WTC11 (cell line): ENCODE measurements at regions not wholly inside any gene's neighbourhood (a gene's known extent, or its start where the extent isn't known, plus 50 kb on each side); places are given as distances from the start of the nearest gene placed in this dataset.

Source experiments
- CREM ChIP-seq: sonication (generic); formaldehyde crosslinking; IDR thresholded peaks from 2 replicates; pipeline ENCODE4 v1.8.1; 2022; ENCODE audit warnings: mild to moderate bottlenecking, missing genetic modification reagents, moderate library complexity
- ESRRA ChIP-seq: sonication (generic); formaldehyde crosslinking; IDR thresholded peaks from 2 replicates; pipeline ENCODE4 v1.8.1; 2022; ENCODE audit warnings: mild to moderate bottlenecking, missing genetic modification reagents, borderline replicate concordance
- ETV6 ChIP-seq: sonication (generic); formaldehyde crosslinking; IDR thresholded peaks from 2 replicates; pipeline ENCODE4 v1.8.1; 2022; ENCODE audit warnings: mild to moderate bottlenecking, missing genetic modification reagents
- SP1 ChIP-seq: sonication (generic); formaldehyde crosslinking; conservative IDR thresholded peaks from 2 replicates; pipeline ENCODE4 v1.8.1; 2022; ENCODE audit warnings: missing genetic modification reagents
- ZNF263 ChIP-seq: sonication (generic); formaldehyde crosslinking; IDR thresholded peaks from 2 replicates; pipeline ENCODE4 v1.8.1; 2022; ENCODE audit warnings: low read depth, mild to moderate bottlenecking, moderate library complexity, missing genetic modification reagents
- TF ChIP-seq, protein P1 (sequence below): fragments of 200-600 bp; IDR thresholded peaks from 2 replicates; pipeline ENCODE4 v1.8.0; 2022; ENCODE audit warnings: antibody characterized with exemption
- TF ChIP-seq, protein P2 (sequence below): sonication (generic); formaldehyde crosslinking; conservative IDR thresholded peaks from 2 replicates; pipeline ENCODE4 v1.8.1; 2022; ENCODE audit warnings: mild to moderate bottlenecking, missing genetic modification reagents
- TF ChIP-seq, protein P3 (sequence below): fragments of 250-450 bp; sonication (Bioruptor Pico); IDR thresholded peaks from 2 replicates; pipeline ENCODE4 v1.8.0; 2021; ENCODE audit warnings: mild to moderate bottlenecking

DNA sequence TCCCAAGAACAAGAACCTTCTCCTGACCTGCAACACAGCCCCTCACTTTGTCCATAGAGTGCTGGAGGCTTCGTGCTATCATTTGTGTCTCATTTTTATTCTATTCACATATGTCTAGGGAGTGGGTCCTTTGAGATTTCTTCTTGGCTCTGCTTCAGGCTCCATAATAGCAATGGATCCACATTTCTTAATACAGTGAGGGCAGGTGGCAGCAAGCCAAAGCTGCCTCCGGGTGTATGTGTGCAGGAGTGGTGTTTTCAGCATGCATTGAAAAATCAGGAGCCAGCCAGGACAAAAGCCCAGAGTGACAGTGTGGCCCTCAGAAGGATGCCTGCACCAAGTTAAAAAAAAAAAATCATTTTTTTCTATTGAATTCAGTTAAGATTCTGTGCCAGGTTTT is 115.1 kb upstream of the PELI1 start:
- no peak for TF ChIP-seq CREM (CRISPR knock-in tag)
- no peak for TF ChIP-seq ETV6 (CRISPR knock-in tag)
- TF ChIP-seq, protein P1, sequence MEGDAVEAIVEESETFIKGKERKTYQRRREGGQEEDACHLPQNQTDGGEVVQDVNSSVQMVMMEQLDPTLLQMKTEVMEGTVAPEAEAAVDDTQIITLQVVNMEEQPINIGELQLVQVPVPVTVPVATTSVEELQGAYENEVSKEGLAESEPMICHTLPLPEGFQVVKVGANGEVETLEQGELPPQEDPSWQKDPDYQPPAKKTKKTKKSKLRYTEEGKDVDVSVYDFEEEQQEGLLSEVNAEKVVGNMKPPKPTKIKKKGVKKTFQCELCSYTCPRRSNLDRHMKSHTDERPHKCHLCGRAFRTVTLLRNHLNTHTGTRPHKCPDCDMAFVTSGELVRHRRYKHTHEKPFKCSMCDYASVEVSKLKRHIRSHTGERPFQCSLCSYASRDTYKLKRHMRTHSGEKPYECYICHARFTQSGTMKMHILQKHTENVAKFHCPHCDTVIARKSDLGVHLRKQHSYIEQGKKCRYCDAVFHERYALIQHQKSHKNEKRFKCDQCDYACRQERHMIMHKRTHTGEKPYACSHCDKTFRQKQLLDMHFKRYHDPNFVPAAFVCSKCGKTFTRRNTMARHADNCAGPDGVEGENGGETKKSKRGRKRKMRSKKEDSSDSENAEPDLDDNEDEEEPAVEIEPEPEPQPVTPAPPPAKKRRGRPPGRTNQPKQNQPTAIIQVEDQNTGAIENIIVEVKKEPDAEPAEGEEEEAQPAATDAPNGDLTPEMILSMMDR = no peak
- TF ChIP-seq, protein P2, sequence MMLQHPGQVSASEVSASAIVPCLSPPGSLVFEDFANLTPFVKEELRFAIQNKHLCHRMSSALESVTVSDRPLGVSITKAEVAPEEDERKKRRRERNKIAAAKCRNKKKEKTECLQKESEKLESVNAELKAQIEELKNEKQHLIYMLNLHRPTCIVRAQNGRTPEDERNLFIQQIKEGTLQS = no peak
- TF ChIP-seq ESRRA (CRISPR knock-in tag) = no peak
- no peak for TF ChIP-seq SP1 (CRISPR knock-in tag)
- TF ChIP-seq, protein P3, sequence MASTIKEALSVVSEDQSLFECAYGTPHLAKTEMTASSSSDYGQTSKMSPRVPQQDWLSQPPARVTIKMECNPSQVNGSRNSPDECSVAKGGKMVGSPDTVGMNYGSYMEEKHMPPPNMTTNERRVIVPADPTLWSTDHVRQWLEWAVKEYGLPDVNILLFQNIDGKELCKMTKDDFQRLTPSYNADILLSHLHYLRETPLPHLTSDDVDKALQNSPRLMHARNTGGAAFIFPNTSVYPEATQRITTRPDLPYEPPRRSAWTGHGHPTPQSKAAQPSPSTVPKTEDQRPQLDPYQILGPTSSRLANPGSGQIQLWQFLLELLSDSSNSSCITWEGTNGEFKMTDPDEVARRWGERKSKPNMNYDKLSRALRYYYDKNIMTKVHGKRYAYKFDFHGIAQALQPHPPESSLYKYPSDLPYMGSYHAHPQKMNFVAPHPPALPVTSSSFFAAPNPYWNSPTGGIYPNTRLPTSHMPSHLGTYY = no peak
- no peak for TF ChIP-seq ZNF263 (CRISPR knock-in tag)
